NT2/D1 (cell line): ENCODE measurements at regions not wholly inside any gene's neighbourhood (a gene's known extent, or its start where the extent isn't known, plus 50 kb on each side); places are given as distances from the start of the nearest gene placed in this dataset.

Experiments used
- SUZ12 ChIP-seq: IDR thresholded peaks from 2 replicates; pipeline ENCODE4 v1.6.1; 2011; ENCODE audit not compliant: insufficient read length, insufficient read depth; ENCODE audit errors: extremely low read depth
- YY1 ChIP-seq: IDR thresholded peaks from 2 replicates; pipeline ENCODE4 v1.6.1; 2011; ENCODE audit not compliant: insufficient read length, insufficient read depth
- ZNF274 ChIP-seq: IDR thresholded peaks from 2 replicates; pipeline ENCODE4 v1.6.1; 2011; ENCODE audit warnings: mild to moderate bottlenecking, low read depth, low read length

DNA sequence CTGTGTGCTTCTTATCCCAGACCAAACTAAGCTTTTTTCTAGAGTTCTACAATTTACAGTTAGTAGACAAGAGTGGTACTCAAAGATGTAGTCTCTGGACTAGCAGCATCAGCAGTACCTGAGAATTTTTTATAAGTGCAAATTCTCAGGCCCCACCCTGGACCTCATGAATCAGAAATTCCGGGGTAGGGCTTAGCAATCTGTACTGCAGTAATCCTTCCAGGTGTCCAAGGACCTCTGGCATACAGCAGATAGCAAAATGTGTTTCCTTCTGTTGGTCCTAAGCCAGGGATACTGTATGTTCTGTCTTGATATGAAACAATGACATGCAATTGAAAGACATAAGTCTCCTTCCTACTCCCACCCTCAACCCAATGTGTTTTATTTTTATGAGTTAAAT lies 194.3 kb downstream of the MSX2 start:
- TF ChIP-seq YY1 (no peak), SUZ12 (no peak), ZNF274 (no peak)
